T47D (cell line): ENCODE measurements at regions not wholly inside any gene's neighbourhood (a gene's known extent, or its start where the extent isn't known, plus 50 kb on each side); places are given as distances from the start of the nearest gene placed in this dataset.

Source experiments
- DNase-seq, 2 experiments: peaks; one replicate each; pipeline versions ENCODE4 v3.0.0 to v3.0.0-alpha.2; 2011 to 2012; ENCODE audit warnings: low read depth in 1 of 2, low spot score in 1 of 2
- JUND ChIP-seq: IDR thresholded peaks from 2 replicates; pipeline ENCODE4 v1.6.1; 2012; ENCODE audit warnings: low read depth
- in situ Hi-C: cut with HindIII; loops from 2 replicates; pipeline ENCODE4 v1.10.0; 2016; ENCODE audit warnings: low sequenced_read_pairs, low pct_unique_long_range_greater_than_20kb

GRCh38 chrX:39982948-39983347, 114.8 kb downstream of the BCOR start:
- in situ Hi-C loops: no loop called here
- no peak for TF ChIP-seq JUND
- DNase-seq: no peak

- DNase-seq: peak in 1 of 2 experiments; percentile 48
- TF ChIP-seq JUND: peak; percentile 47; the same call in 1 of the 2 replicates
- in situ Hi-C loops: no loop called here
Measured at GRCh38 chrX:39983715-39984114, 114.0 kb downstream of the BCOR start.

GRCh38 chrX:39984191-39984956, 113.4 kb downstream of the BCOR start:
- in situ Hi-C loops: no loop called here
- peak in 1 of 2 experiments; percentile 31 for DNase-seq
- no peak for TF ChIP-seq JUND

GRCh38 chrX:39985071-39985470, 112.7 kb downstream of the BCOR start:
- TF ChIP-seq JUND: no peak
- in situ Hi-C loops: no loop called here
- no peak for DNase-seq

- no peak for TF ChIP-seq JUND
- no peak for DNase-seq
- in situ Hi-C loops: no loop called here
Measured at GRCh38 chrX:39985551-39985950, 112.2 kb downstream of the BCOR start.

- in situ Hi-C loops: no loop called here
- no peak for TF ChIP-seq JUND
Measured at GRCh38 chrX:39988496-39988895, 109.3 kb downstream of the BCOR start.

GRCh38 chrX:39990388-39990787, 107.4 kb downstream of the BCOR start:
- in situ Hi-C loops: no loop called here
- DNase-seq: no peak
- no peak for TF ChIP-seq JUND

More at GRCh38 chrX:39988496-39988895, 109.3 kb downstream of the BCOR start:
- DNase-seq: no peak

GRCh38 chrX:39992300-39992699, 105.5 kb downstream of the BCOR start:
- no peak for DNase-seq
- in situ Hi-C loops: no loop called here
- TF ChIP-seq JUND: no peak

GRCh38 chrX:39995457-39995856, 102.3 kb downstream of the BCOR start:
- DNase-seq: no peak
- in situ Hi-C loops: no loop called here
- no peak for TF ChIP-seq JUND

GRCh38 chrX:39996536-39996935, 101.2 kb downstream of the BCOR start:
- DNase-seq: no peak
- in situ Hi-C loops: no loop called here
- no peak for TF ChIP-seq JUND

- in situ Hi-C loops: no loop called here
Measured at GRCh38 chrX:39998636-39999406, 98.9 kb downstream of the BCOR start.

More at GRCh38 chrX:39998636-39999406, 98.9 kb downstream of the BCOR start:
- TF ChIP-seq JUND: no peak
- no peak for DNase-seq
